ENCODE measurements at regions not wholly inside any gene's neighbourhood (a gene's known extent, or its start where the extent isn't known, plus 50 kb on each side); places are given as distances from the start of the nearest gene placed in this dataset.

DNA sequence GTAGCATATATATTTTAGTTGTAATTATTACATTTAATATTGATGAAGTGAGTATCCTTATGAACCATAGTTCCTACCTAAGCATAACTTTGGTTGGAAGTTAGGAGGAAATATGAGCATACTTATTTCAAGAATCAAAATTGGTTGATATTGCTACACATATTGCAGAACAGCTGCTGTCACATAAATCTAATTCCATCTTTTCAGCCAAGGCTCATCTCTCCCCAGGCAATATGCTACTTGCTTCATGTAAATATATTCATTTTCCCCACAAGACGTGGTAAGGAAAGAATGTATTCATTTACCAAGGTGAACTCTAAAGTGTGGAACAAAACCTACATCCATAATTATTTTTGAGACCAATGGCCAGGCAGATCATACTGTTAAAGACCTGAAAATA is 62.5 kb upstream of the HIF1A start:
- no peak for DNase-seq (ENCODE audit: low read depth in 1 of 2, low spot score in 2 of 2)
- Histone ChIP-seq H3K4me1 (replicated peaks) (no peaks in the 10 kb centered on the region), H3K27me3 (replicated peaks) (no peaks in the 10 kb centered on the region), H3K27ac (no peak overlapping the region), H3K36me3 (no peaks in the 10 kb centered on the region), H3K4me3 (no peak overlapping the region), H3K9me3 (replicated peaks) (no peaks in the 10 kb centered on the region)

GRCh38 chr14:61636291-61636690 is 59.0 kb upstream of the HIF1A start:
- no peaks in the 10 kb centered on the region for H3K9me3 ChIP-seq (replicated peaks)
- H3K4me3 ChIP-seq: no peak overlapping the region
- peaks cover 9% of the 10 kb centered on the region for H3K4me1 ChIP-seq (replicated peaks)
- DNase-seq (ENCODE audit: low read depth in 1 of 2, low spot score in 2 of 2): no peak
- H3K36me3 ChIP-seq: no peaks in the 10 kb centered on the region
- H3K27me3 ChIP-seq (replicated peaks): no peaks in the 10 kb centered on the region
- H3K27ac ChIP-seq: no peak overlapping the region

DNA sequence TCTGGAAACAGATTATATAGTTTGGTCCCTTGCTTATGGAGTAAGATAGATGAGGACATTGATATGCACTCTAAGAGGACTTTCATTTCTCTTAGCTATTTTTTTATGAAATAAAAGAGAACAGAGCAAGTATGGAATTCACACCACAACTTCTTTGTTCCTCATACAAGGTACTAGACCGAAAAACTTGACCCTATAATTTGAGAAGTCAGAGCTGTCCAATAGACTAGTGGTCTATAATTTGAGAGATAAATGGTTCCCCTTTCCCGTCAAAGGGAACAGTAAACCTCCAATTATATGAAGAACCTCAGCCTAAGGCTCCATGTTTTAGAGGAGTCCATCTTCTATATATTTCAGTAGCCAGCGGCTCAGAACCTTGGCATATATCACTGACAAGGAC is 58.5 kb upstream of the HIF1A start:
- H3K9me3 ChIP-seq (replicated peaks): no peaks in the 10 kb centered on the region

DNA sequence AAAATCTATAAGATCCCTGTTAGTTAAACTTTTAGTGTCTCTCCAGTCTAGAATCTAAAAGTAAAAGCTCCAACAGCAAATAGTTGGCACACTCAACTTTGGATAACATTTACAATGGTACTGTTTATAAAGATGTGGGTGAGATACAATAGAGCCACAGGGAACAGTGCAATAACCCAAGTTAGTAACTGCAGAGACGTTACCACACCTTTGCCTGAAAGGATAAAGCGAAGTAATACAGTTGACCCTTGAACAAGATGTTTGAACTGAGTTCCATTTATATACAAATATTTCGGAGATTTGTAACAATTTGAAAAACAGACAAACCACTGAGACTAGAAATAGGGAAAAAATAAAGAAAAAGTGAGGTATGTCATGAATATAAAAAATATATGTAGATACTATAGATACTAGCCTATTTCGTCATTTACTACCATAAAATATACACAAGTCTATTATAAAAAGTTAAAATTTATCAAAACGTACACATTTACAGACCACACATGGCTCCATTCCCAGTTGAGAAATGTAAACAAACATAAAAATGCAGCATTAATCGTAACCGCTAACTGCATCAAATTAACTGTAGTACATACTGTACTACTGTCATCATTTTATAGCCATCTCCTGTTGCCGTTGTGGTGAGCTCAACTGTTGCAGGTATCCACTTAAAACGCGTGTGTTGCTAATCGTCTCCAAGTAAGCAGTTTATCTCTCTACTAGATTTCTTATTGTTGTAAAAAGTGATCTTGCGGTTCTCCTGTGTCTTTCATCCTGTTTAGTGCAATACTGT is 56.5 kb upstream of the HIF1A start:
- Histone ChIP-seq H3K4me1 (replicated peaks) (peaks cover 9% of the 10 kb centered on the region), H3K9me3 (replicated peaks) (no peaks in the 10 kb centered on the region), H3K27me3 (replicated peaks) (no peaks in the 10 kb centered on the region), H3K36me3 (no peaks in the 10 kb centered on the region), H3K4me3 (no peak overlapping the region), H3K27ac (no peak overlapping the region)
- no peak for DNase-seq (ENCODE audit: low read depth in 1 of 2, low spot score in 2 of 2)

More for the DNA sequence above, 58.5 kb upstream of the HIF1A start:
- Histone ChIP-seq H3K4me1 (replicated peaks) (peaks cover 9% of the 10 kb centered on the region), H3K27ac (no peak overlapping the region), H3K27me3 (replicated peaks) (no peaks in the 10 kb centered on the region), H3K36me3 (no peaks in the 10 kb centered on the region), H3K4me3 (no peak overlapping the region)
- no peak for DNase-seq (ENCODE audit: low read depth in 1 of 2, low spot score in 2 of 2)

GRCh38 chr14:61640158-61641136 is 54.9 kb upstream of the HIF1A start:
- H3K27me3 ChIP-seq (replicated peaks): no peaks in the 10 kb centered on the region
- peaks cover 9% of the 10 kb centered on the region for H3K4me1 ChIP-seq (replicated peaks)
- H3K9me3 ChIP-seq (replicated peaks): no peaks in the 10 kb centered on the region
- H3K27ac ChIP-seq: no peak overlapping the region
- no peak overlapping the region for H3K4me3 ChIP-seq
- no peaks in the 10 kb centered on the region for H3K36me3 ChIP-seq
- no peak for DNase-seq (ENCODE audit: low read depth in 1 of 2, low spot score in 2 of 2)

DNA sequence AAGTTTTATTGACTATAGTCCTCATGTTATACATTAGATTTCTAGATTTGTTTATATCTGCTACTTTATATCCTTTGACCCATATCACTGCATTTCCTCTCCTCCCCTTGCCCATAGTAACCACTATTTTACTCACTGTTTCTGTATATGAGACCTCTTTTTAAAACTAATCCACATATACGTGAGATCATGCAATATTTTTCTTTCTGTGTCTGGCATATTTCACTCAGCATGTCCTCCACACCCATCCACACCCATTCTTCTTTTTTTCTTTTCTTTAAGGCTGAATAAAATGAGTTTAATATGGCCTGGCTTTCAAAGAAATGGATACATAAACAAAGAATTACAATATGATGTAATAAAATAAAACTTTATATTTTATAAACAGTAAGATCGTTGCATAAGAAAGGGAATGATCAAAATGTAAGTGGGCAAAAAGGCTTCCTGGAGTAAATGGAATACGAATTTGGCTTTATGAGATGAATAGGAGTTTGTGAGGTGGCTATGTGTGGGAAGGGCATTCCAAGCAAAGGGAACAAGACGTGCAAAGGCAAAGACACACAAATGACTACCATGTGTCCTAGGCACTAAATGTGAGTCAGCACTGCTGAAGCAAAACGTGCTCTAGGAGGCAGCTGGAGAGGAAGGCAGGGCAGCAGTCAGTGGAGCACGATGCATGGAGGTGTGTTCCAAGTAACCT is 53.2 kb upstream of the HIF1A start:
- H3K4me1 ChIP-seq (replicated peaks): peaks cover 9% of the 10 kb centered on the region
- DNase-seq (ENCODE audit: low read depth in 1 of 2, low spot score in 2 of 2): no peak
- H3K4me3 ChIP-seq: no peak overlapping the region
- no peaks in the 10 kb centered on the region for H3K27me3 ChIP-seq (replicated peaks)
- H3K27ac ChIP-seq: no peak overlapping the region
- H3K9me3 ChIP-seq (replicated peaks): no peaks in the 10 kb centered on the region
- H3K36me3 ChIP-seq: no peaks in the 10 kb centered on the region

- H3K4me1 ChIP-seq (replicated peaks): peaks cover 9% of the 10 kb centered on the region
- H3K27ac ChIP-seq: no peak overlapping the region
- no peak for DNase-seq (ENCODE audit: low read depth in 1 of 2, low spot score in 2 of 2)
Measured at GRCh38 chr14:61642614-61642982, 52.7 kb upstream of the HIF1A start.

DNA sequence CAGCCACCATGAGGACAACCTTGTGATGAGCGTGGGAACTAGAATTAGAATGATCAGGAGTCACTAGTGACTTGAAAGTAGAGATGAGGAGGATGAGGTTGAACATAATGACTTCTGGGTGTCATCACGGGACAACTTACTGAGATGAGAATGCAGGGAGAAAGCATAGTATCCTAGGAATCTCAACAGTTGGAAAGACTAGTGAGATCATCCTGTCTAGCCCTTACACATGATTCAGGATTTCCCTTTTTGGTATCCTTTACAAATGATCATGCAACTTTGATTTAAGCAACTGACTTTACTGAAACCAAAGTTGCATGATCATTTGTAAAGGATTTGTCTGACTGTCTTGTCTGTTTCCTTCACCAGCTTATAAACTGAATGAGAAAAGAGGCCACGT is 51.8 kb upstream of the HIF1A start:
- no peak overlapping the region for H3K4me3 ChIP-seq
- H3K27ac ChIP-seq: no peak overlapping the region
- H3K36me3 ChIP-seq: no peaks in the 10 kb centered on the region
- no peak for DNase-seq (ENCODE audit: low read depth in 1 of 2, low spot score in 2 of 2)
- peaks cover 7% of the 10 kb centered on the region for H3K4me1 ChIP-seq (replicated peaks)
- H3K9me3 ChIP-seq (replicated peaks): no peaks in the 10 kb centered on the region
- H3K27me3 ChIP-seq (replicated peaks): no peaks in the 10 kb centered on the region

More at GRCh38 chr14:61642614-61642982, 52.7 kb upstream of the HIF1A start:
- Histone ChIP-seq H3K36me3 (no peaks in the 10 kb centered on the region), H3K9me3 (replicated peaks) (no peaks in the 10 kb centered on the region), H3K27me3 (replicated peaks) (no peaks in the 10 kb centered on the region), H3K4me3 (no peak overlapping the region)

GRCh38 chr14:61644175-61644574 is 51.1 kb upstream of the HIF1A start:
- H3K4me3 ChIP-seq: no peak overlapping the region
- H3K27me3 ChIP-seq (replicated peaks): no peaks in the 10 kb centered on the region
- no peaks in the 10 kb centered on the region for H3K9me3 ChIP-seq (replicated peaks)
- H3K27ac ChIP-seq: no peak overlapping the region
- peaks cover under 1% of the 10 kb centered on the region for H3K4me1 ChIP-seq (replicated peaks)
- no peak for DNase-seq (ENCODE audit: low read depth in 1 of 2, low spot score in 2 of 2)
- H3K36me3 ChIP-seq: no peaks in the 10 kb centered on the region

DNA sequence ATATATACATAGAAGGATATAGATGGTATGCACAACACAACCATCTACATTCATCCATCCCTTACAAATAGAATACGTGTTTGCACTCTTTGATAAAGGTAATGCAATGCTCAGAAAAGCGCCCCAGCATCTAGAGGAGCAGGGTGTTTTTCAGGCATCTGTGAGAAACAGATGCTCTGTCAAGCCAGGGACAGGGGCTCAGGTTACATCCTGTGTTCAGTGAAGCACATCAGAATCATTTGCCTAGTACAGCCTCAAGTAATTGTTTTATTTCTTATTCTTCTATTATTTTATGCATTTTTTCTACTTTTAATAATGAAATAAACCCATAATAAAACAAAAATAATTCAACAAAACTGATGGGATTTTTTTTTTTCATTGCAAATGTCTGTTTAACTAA is 50.5 kb upstream of the HIF1A start:
- no peaks in the 10 kb centered on the region for H3K36me3 ChIP-seq
- H3K9me3 ChIP-seq (replicated peaks): no peaks in the 10 kb centered on the region
- H3K4me1 ChIP-seq (replicated peaks): no peaks in the 10 kb centered on the region
- no peak overlapping the region for H3K4me3 ChIP-seq
- H3K27ac ChIP-seq: no peak overlapping the region
- no peak for DNase-seq (ENCODE audit: low read depth in 1 of 2, low spot score in 2 of 2)
- no peaks in the 10 kb centered on the region for H3K27me3 ChIP-seq (replicated peaks)

DNA sequence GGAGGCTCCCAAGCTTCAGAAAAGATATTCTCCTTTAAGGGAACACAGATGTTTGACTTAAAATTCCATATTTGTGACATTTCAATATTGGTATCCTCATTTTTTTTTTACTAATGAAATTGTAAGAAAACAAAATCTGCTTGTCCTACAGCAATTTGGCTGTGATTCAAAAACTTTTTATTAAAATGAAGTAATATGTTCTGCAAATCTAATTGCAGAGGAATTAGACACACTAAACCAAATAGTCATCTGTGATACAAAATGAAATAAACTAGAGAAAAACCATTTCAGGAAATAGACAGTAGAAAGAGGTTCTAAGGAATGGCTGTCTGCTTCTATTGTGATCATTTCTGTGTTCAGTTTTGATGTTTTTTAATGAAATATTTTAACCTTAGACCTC is 50.1 kb upstream of the HIF1A start:
- Histone ChIP-seq H3K4me3 (no peak overlapping the region), H3K27ac (no peak overlapping the region), H3K36me3 (no peaks in the 10 kb centered on the region), H3K27me3 (replicated peaks) (no peaks in the 10 kb centered on the region), H3K4me1 (replicated peaks) (no peaks in the 10 kb centered on the region), H3K9me3 (replicated peaks) (no peaks in the 10 kb centered on the region)
- no peak for DNase-seq (ENCODE audit: low read depth in 1 of 2, low spot score in 2 of 2)
